ENCODE measurements at regions not wholly inside any gene's neighbourhood (a gene's known extent, or its start where the extent isn't known, plus 50 kb on each side); places are given as distances from the start of the nearest gene placed in this dataset.

- H3K27me3 ChIP-seq (ENCODE audit: control insufficient read depth, insufficient read depth, low read length, poor library complexity, severe bottlenecking), result no peaks in the 10 kb centered on the region
- no peak overlapping the region for H3K9ac ChIP-seq (ENCODE audit: extremely low read depth, low read length, poor library complexity, severe bottlenecking)
- no peak overlapping the region for H3K4me3 ChIP-seq (ENCODE audit: low read length)
- 85 to 95% methylated on average over 2 to 3 of the region's 3 CpGs for WGBS, 2 experiments (ENCODE audit: insufficient coverage in 1 of 2, insufficient read length in 1 of 2)
- no peak overlapping the region for H3K4me3 Mint-ChIP-seq
- H3K27ac ChIP-seq (ENCODE audit: low read depth, low read length), result no peak overlapping the region
- TF ChIP-seq CTCF (conservative IDR thresholded peaks at IDR 0.05), result no peak
- H3K36me3 ChIP-seq (ENCODE audit: control insufficient read depth, insufficient read depth, low read length), result no peaks in the 10 kb centered on the region
- H3K4me1 Mint-ChIP-seq, result peaks cover 17% of the 10 kb centered on the region
- no peak for DNase-seq
- no peaks in the 10 kb centered on the region for H3K27me3 Mint-ChIP-seq (ENCODE audit: insufficient read depth)
- no peak overlapping the region for H3K27ac Mint-ChIP-seq
- peaks cover 5% of the 10 kb centered on the region for H3K4me1 ChIP-seq (ENCODE audit: control insufficient read depth, insufficient read depth, low read length)
- H3K9me3 ChIP-seq (ENCODE audit: control insufficient read depth, low read length), result no peaks in the 10 kb centered on the region
- peaks cover 8% of the 10 kb centered on the region for H3K9me3 Mint-ChIP-seq
- no peaks in the 10 kb centered on the region for H3K36me3 Mint-ChIP-seq (ENCODE audit: low read depth)
Observed at GRCh38 chr4:166309286-166309685, 436.2 kb downstream of the TLL1 start.

- Histone ChIP-seq H3K27me3 (ENCODE audit: control insufficient read depth, insufficient read depth, low read length, poor library complexity, severe bottlenecking) (no peaks in the 10 kb centered on the region), H3K27ac (ENCODE audit: low read depth, low read length) (no peak overlapping the region), H3K4me1 (ENCODE audit: control insufficient read depth, insufficient read depth, low read length) (peaks cover 5% of the 10 kb centered on the region), H3K9me3 (ENCODE audit: control insufficient read depth, low read length) (no peaks in the 10 kb centered on the region), H3K4me3 (ENCODE audit: low read length) (no peak overlapping the region), H3K9ac (ENCODE audit: extremely low read depth, low read length, poor library complexity, severe bottlenecking) (no peak overlapping the region), H3K36me3 (ENCODE audit: control insufficient read depth, insufficient read depth, low read length) (no peaks in the 10 kb centered on the region)
- no peak for DNase-seq
- 83 to 100% methylated on average over 1 to 2 of the region's 2 CpGs for WGBS, 2 experiments (ENCODE audit: insufficient coverage in 1 of 2, insufficient read length in 1 of 2)
- TF ChIP-seq CTCF (conservative IDR thresholded peaks at IDR 0.05), result no peak
- Mint-ChIP-seq H3K27ac (peak overlapping the region; percentile 22), H3K9me3 (peaks cover 4% of the 10 kb centered on the region), H3K27me3 (ENCODE audit: insufficient read depth) (no peaks in the 10 kb centered on the region), H3K4me1 (peaks cover 24% of the 10 kb centered on the region), H3K36me3 (ENCODE audit: low read depth) (no peaks in the 10 kb centered on the region), H3K4me3 (no peak overlapping the region)
Observed at GRCh38 chr4:166311169-166311568, 438.1 kb downstream of the TLL1 start.

- no peaks in the 10 kb centered on the region for H3K36me3 ChIP-seq (ENCODE audit: control insufficient read depth, insufficient read depth, low read length)
- peaks cover 5% of the 10 kb centered on the region for H3K4me1 ChIP-seq (ENCODE audit: control insufficient read depth, insufficient read depth, low read length)
- no peak overlapping the region for H3K9ac ChIP-seq (ENCODE audit: extremely low read depth, low read length, poor library complexity, severe bottlenecking)
- no peaks in the 10 kb centered on the region for H3K36me3 Mint-ChIP-seq (ENCODE audit: low read depth)
- H3K27ac ChIP-seq (ENCODE audit: low read depth, low read length), result no peak overlapping the region
- no peaks in the 10 kb centered on the region for H3K27me3 Mint-ChIP-seq (ENCODE audit: insufficient read depth)
- no peak for TF ChIP-seq CTCF (conservative IDR thresholded peaks at IDR 0.05)
- H3K27me3 ChIP-seq (ENCODE audit: control insufficient read depth, insufficient read depth, low read length, poor library complexity, severe bottlenecking), result no peaks in the 10 kb centered on the region
- no peak for DNase-seq
- no peak overlapping the region for H3K4me3 Mint-ChIP-seq
- no peak overlapping the region for H3K4me3 ChIP-seq (ENCODE audit: low read length)
- H3K9me3 Mint-ChIP-seq, result no peaks in the 10 kb centered on the region
- H3K9me3 ChIP-seq (ENCODE audit: control insufficient read depth, low read length), result no peaks in the 10 kb centered on the region
- peaks cover 24% of the 10 kb centered on the region for H3K4me1 Mint-ChIP-seq
- H3K27ac Mint-ChIP-seq, result no peak overlapping the region
Observed at GRCh38 chr4:166312166-166312565, 439.1 kb downstream of the TLL1 start.

All from endodermal cell (in vitro differentiated cells).